ENCODE measurements at regions not wholly inside any gene's neighbourhood (a gene's known extent, or its start where the extent isn't known, plus 50 kb on each side); places are given as distances from the start of the nearest gene placed in this dataset.
"Not testable (repeated sequence)": the region's sequence is repeated elsewhere in the genome, so short reads cannot be mapped to it uniquely, and the experiment has no call there.

- DNase-seq (ENCODE audit: low spot score), result no peak
Measured at GRCh38 chr2:44051593-44052347, 56.0 kb upstream of the LRPPRC start.

- DNase-seq (ENCODE audit: low spot score), result no peak
Measured at GRCh38 chr2:44052584-44052983, 56.8 kb upstream of the LRPPRC start.

GRCh38 chr2:44053052-44053451 is 57.3 kb upstream of the LRPPRC start:
- no peak for DNase-seq (ENCODE audit: low spot score)

- DNase-seq (ENCODE audit: low spot score), result no peak
Measured at GRCh38 chr2:44053456-44053855, 57.7 kb upstream of the LRPPRC start.

- DNase-seq (ENCODE audit: low spot score), result no peak
Measured at GRCh38 chr2:44055229-44055628, 59.4 kb upstream of the LRPPRC start.

GRCh38 chr2:44055664-44056063 is 59.9 kb upstream of the LRPPRC start:
- no peak for DNase-seq (ENCODE audit: low spot score)

GRCh38 chr2:44056947-44057346 is 61.2 kb upstream of the LRPPRC start:
- no peak for DNase-seq (ENCODE audit: low spot score)

- not testable (repeated sequence) for DNase-seq (ENCODE audit: low spot score)
Measured at GRCh38 chr2:44060286-44060685, 64.5 kb upstream of the LRPPRC start.

- no peak for DNase-seq (ENCODE audit: low spot score)
Measured at GRCh38 chr2:44060990-44061389, 65.2 kb upstream of the LRPPRC start.

- no peak for DNase-seq (ENCODE audit: low spot score)
Measured at GRCh38 chr2:44061469-44061868, 65.7 kb upstream of the LRPPRC start.

GRCh38 chr2:44061876-44062275 is 66.1 kb upstream of the LRPPRC start:
- DNase-seq (ENCODE audit: low spot score), result no peak

- no peak for DNase-seq (ENCODE audit: low spot score)
Measured at GRCh38 chr2:44063033-44063432, 67.2 kb upstream of the LRPPRC start.

- not testable (repeated sequence) for DNase-seq (ENCODE audit: low spot score)
Measured at GRCh38 chr2:44064281-44064680, 68.5 kb upstream of the LRPPRC start.

- DNase-seq (ENCODE audit: low spot score), result not testable (repeated sequence)
Measured at GRCh38 chr2:44067012-44067790, 71.4 kb upstream of the LRPPRC start.

- DNase-seq (ENCODE audit: low spot score), result not testable (repeated sequence)
Measured at GRCh38 chr2:44067791-44068181, 72.0 kb upstream of the LRPPRC start.

- DNase-seq (ENCODE audit: low spot score), result no peak
Measured at GRCh38 chr2:44071454-44072046, 75.8 kb upstream of the LRPPRC start.

- DNase-seq (ENCODE audit: low spot score), result not testable (repeated sequence)
Measured at GRCh38 chr2:44073667-44074066, 77.9 kb upstream of the LRPPRC start.

- DNase-seq (ENCODE audit: low spot score), result not testable (repeated sequence)
Measured at GRCh38 chr2:44074795-44075194, 79.0 kb upstream of the LRPPRC start.

GRCh38 chr2:44075541-44075940 is 79.8 kb upstream of the LRPPRC start:
- no peak for DNase-seq (ENCODE audit: low spot score)

GRCh38 chr2:44077942-44078511 is 82.2 kb upstream of the LRPPRC start:
- DNase-seq (ENCODE audit: low spot score), result no peak

GRCh38 chr2:44079686-44080085 is 83.9 kb upstream of the LRPPRC start:
- DNase-seq (ENCODE audit: low spot score), result no peak

GRCh38 chr2:44083054-44083453 is 85.6 kb upstream of the PPM1B start:
- no peak for DNase-seq (ENCODE audit: low spot score)

- no peak for DNase-seq (ENCODE audit: low spot score)
Measured at GRCh38 chr2:44084850-44085249, 83.8 kb upstream of the PPM1B start.
